Smooth muscle cell (in vitro differentiated cells): ENCODE measurements at regions not wholly inside any gene's neighbourhood (a gene's known extent, or its start where the extent isn't known, plus 50 kb on each side); places are given as distances from the start of the nearest gene placed in this dataset.
"Not testable (repeated sequence)": the region's sequence is repeated elsewhere in the genome, so short reads cannot be mapped to it uniquely, and the experiment has no call there.

Experiments used
- DNase-seq: peaks from one replicate; lab custom pipeline; 2025; ENCODE audit not compliant: unreplicated experiment; lab: John Stamatoyannopoulos, UW
- H2AFZ ChIP-seq: fragments of 200-600 bp; sonication (generic); 2 replicates; pipeline ENCODE4 v1.6.0; 2016; ENCODE audit warnings: antibody characterized with exemption, low read depth, mild to moderate bottlenecking
- H3F3A ChIP-seq: fragments of 200-600 bp; sonication (generic); 2 replicates; pipeline ENCODE4 v1.6.0; 2017; ENCODE audit warnings: antibody characterized with exemption, low read depth
- H3K27ac ChIP-seq: fragments of 200-600 bp; sonication (generic); 2 replicates; pipeline ENCODE4 v1.5.1; 2016; ENCODE audit warnings: low read depth, mild to moderate bottlenecking
- H3K27me3 ChIP-seq: fragments of 200-600 bp; sonication (generic); 2 replicates; pipeline ENCODE4 v1.6.1; 2016; ENCODE audit warnings: low read depth, mild to moderate bottlenecking
- H3K36me3 ChIP-seq: fragments of 200-600 bp; sonication (generic); 2 replicates; pipeline ENCODE4 v1.5.1; 2016; ENCODE audit warnings: low read depth
- H3K4me1 ChIP-seq: fragments of 200-600 bp; sonication (generic); 2 replicates; pipeline ENCODE4 v1.5.1; 2016; ENCODE audit warnings: low read depth
- H3K4me2 ChIP-seq: fragments of 200-600 bp; sonication (generic); 2 replicates; pipeline ENCODE4 v1.6.0; 2016; ENCODE audit warnings: mild to moderate bottlenecking
- H3K4me3 ChIP-seq: fragments of 200-600 bp; sonication (generic); 2 replicates; pipeline ENCODE4 v1.5.1; 2016; ENCODE audit warnings: mild to moderate bottlenecking
- H3K79me2 ChIP-seq: fragments of 200-600 bp; sonication (generic); 2 replicates; pipeline ENCODE4 v1.6.0; 2016; ENCODE audit warnings: low read depth, mild to moderate bottlenecking
- H3K9ac ChIP-seq: fragments of 200-600 bp; sonication (generic); 2 replicates; pipeline ENCODE4 v1.6.0; 2016; ENCODE audit warnings: low read depth
- H3K9me3 ChIP-seq: fragments of 200-600 bp; sonication (generic); replicated peaks from 2 replicates; pipeline ENCODE4 v1.5.1; 2016; ENCODE audit warnings: low read depth
- H4K20me1 ChIP-seq: fragments of 200-600 bp; sonication (generic); 2 replicates; pipeline ENCODE4 v1.6.0; 2016; ENCODE audit warnings: low read depth
- WGBS: methylation state at CpG from one replicate; pipeline ENCODE4 v1.1.7; 2016; ENCODE audit warnings: low lambda C conversion rate; 5-methylcytosine and 5-hydroxymethylcytosine counted together

DNA sequence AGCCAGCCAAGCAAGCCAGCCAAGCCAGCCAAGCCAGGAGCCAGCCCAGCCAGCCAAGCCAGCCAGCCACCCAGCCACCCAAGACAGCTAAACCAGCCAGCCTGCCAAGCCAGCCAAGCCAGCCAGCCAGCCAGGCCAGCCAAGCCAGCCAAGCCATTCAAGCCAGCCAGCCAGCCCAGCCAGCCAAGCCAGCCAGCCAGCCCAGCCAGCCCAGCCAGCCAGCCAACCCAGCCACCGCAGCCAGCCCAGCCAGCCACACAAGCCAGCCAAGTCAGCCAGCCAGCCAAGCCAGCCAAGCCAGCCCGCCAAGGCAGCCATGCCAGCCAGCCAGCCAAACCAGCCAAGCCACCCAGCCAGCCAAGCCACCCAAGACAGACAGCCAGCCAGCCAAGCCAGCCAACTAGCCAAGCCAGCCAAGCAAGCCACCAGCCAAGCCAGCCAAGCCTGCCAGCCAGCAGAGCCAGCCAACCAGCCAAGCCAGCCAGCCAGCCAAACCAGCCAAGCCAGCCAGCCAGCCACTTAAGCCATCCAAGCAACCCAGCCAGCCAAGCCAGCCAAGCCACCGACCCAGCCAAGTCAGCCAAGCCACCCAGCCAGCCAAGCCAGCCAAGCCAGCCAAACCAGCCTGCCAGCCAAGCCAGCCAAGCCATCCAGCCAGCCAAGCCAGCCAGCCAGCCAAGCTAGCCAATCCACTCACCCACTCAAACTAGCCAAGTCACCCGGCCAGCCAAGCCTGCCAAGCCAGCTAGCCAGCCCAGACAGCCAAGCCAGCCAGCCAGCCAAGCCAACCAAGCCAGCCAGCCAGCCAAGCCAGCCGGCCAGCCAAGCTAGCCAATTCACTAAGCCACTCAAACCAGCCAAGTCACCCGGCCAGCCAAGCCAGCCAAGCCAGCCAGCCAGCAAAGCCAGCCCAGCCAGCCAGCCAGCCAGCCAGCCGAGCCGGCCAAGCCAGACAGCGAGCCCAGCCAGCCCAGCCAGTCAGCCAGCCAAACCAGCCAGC lies 328.8 kb upstream of the PLGLB2 start:
- H3K9ac ChIP-seq, H3K4me1 ChIP-seq, DNase-seq, H3K36me3 ChIP-seq, H3K79me2 ChIP-seq, H4K20me1 ChIP-seq, H3F3A ChIP-seq, H3K27me3 ChIP-seq, H3K4me3 ChIP-seq, H3K4me2 ChIP-seq, H3K27ac ChIP-seq, H3K9me3 ChIP-seq, H2AFZ ChIP-seq: not testable (repeated sequence)
- 85% methylated on average over 5 of the region's 9 CpGs for WGBS

- not testable (repeated sequence) for H3K4me2 ChIP-seq, H3K4me3 ChIP-seq, H3K4me1 ChIP-seq, H3K79me2 ChIP-seq, H3K27ac ChIP-seq, H3K36me3 ChIP-seq, H2AFZ ChIP-seq, H3K27me3 ChIP-seq, DNase-seq, H3K9me3 ChIP-seq, H3F3A ChIP-seq, H3K9ac ChIP-seq, H4K20me1 ChIP-seq
- 80% methylated on average over 3 of the region's 5 CpGs for WGBS
Observed at GRCh38 chr2:87419980-87420379, 327.9 kb upstream of the PLGLB2 start.

- 97% methylated on average over 4 of the region's 4 CpGs for WGBS
- not testable (repeated sequence) for H4K20me1 ChIP-seq, DNase-seq
Observed at GRCh38 chr2:87420954-87421353, 326.9 kb upstream of the PLGLB2 start.

DNA sequence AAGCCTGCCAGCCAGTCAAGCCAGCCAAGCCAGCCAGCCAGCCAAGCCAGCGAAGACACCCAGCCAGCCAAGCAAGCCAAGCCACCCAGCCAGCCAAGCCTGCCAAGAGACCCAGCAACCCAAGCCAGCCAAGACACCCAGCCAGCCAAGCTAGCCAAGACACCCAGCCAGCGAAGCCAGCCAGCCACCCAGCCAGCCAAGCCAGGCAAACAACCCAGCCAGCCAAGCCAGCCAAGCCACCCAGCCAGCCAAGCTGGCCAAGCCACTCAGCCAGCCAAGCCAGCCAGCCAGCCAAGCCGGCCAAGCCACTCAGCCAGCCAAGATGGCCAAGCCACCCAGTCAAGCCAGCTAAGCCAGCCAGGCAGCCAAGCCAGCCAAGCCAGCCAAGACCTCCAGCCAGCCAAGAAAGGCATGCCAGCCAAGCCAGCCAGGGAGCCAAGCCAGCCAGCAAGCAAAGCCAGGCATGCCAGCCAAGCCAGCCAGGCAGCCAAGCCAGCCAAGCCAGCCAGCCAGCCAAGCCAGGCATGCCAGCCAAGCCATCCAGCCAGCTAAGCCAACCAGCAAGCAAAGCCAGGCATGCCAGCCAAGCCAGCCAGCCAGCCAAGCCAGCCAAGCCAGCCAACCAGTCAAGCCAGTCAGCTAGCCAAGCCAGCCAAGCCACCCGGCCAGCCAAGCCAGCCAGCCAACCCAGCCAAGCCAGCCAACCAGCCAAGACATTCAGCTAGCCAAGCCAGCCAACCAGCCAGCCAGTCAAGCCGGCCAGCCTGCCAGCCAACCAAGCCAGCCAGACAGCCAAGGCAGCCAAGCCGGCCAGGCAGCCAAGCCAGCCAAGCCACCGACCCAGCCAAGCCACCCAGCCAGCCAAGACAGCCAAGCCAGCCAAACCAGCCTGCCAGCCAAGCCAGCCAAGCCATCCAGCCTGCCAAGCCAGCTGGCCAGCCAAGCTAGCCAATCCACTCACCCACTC lies 323.8 kb upstream of the PLGLB2 start:
- H3K4me3 ChIP-seq, H3F3A ChIP-seq, H4K20me1 ChIP-seq, H3K79me2 ChIP-seq, H3K36me3 ChIP-seq, H3K4me1 ChIP-seq, H3K4me2 ChIP-seq, H3K27ac ChIP-seq, H3K9me3 ChIP-seq, H3K9ac ChIP-seq, H3K27me3 ChIP-seq, DNase-seq, H2AFZ ChIP-seq: not testable (repeated sequence)
- WGBS, result 79% methylated on average over 4 of the region's 7 CpGs

More at GRCh38 chr2:87420954-87421353, 326.9 kb upstream of the PLGLB2 start:
- H3K4me1 ChIP-seq, H3K9me3 ChIP-seq, H3K4me2 ChIP-seq, H2AFZ ChIP-seq, H3K9ac ChIP-seq, H3K27me3 ChIP-seq, H3F3A ChIP-seq, H3K79me2 ChIP-seq, H3K27ac ChIP-seq, H3K36me3 ChIP-seq, H3K4me3 ChIP-seq: not testable (repeated sequence)

DNA sequence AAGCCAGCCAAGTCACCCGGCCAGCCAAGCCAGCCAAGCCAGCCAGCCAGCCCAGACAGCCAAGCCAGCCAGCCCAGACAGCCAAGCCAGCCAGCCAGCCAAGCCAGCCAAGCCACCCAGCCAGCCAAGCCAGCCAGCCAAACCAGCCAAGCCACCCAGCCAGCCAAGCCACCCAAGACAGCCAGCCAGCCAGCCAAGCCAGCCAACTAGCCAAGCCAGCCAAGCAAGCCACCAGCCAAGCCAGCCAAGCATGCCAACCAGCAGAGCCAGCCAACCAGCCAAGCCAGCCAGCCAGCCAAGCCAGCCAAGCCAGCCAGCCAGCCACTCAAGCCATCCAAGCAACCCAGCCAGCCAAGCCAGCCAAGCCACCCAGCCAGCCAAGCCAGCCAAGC lies 323.1 kb upstream of the PLGLB2 start:
- H3K9ac ChIP-seq, H3K4me1 ChIP-seq, H3K27ac ChIP-seq, H3K79me2 ChIP-seq, H3K4me2 ChIP-seq, H2AFZ ChIP-seq, H3K36me3 ChIP-seq, H3K27me3 ChIP-seq, DNase-seq, H3K4me3 ChIP-seq, H3F3A ChIP-seq, H4K20me1 ChIP-seq, H3K9me3 ChIP-seq: not testable (repeated sequence)
- 100% methylated on average over 1 of the region's 1 CpG for WGBS

GRCh38 chr2:87425191-87425590 lies 322.7 kb upstream of the PLGLB2 start:
- H4K20me1 ChIP-seq, DNase-seq, H3K4me2 ChIP-seq, H3K79me2 ChIP-seq, H3K36me3 ChIP-seq, H3K4me1 ChIP-seq, H3K27ac ChIP-seq, H3F3A ChIP-seq, H3K27me3 ChIP-seq, H3K9ac ChIP-seq, H3K4me3 ChIP-seq, H3K9me3 ChIP-seq, H2AFZ ChIP-seq: not testable (repeated sequence)
- WGBS, result 84% methylated on average over 3 of the region's 3 CpGs

GRCh38 chr2:87425717-87426116 lies 322.2 kb upstream of the PLGLB2 start:
- H3K9ac ChIP-seq, H3F3A ChIP-seq, H3K79me2 ChIP-seq, H2AFZ ChIP-seq, DNase-seq, H3K27ac ChIP-seq, H3K4me3 ChIP-seq, H3K9me3 ChIP-seq, H3K36me3 ChIP-seq, H3K4me2 ChIP-seq, H3K4me1 ChIP-seq, H4K20me1 ChIP-seq, H3K27me3 ChIP-seq: not testable (repeated sequence)
- WGBS, result 94% methylated on average over 2 of the region's 3 CpGs

DNA sequence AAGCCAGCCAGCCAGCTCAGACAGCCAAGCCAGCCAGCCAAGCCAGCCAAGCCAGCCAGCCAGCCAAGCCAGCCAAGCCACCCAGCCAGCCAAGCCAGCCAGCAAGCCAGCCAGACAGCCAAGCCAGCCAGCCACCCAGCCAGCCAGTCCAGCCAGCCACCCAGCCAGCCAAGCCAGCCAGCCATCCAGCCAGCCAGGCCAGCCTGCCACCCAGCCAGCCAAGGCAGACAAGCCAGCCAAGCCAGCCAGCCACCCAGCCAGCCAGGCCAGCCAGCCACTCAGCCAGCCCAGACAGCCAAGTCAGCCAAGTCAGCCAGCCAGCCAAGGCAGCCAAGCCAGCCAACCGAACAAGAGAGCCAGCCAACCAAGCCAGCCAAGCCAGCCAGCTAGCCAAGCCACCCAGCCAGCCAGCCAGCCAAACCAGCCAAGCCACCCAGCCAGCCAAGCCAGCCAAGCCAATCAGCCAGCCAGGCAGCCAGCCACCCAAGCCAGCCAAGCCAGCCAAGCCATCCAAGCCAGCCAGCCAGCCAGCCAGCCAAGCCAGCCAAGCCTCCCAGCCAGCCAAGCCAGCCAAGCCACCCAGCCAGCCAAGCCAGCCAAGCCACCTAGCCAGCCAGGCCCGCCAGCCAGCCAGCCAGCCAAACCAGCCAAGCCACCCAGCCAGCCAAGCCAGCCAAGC lies 319.3 kb upstream of the PLGLB2 start:
- H3K4me2 ChIP-seq, H4K20me1 ChIP-seq, H3K36me3 ChIP-seq, H3K27me3 ChIP-seq, H3K79me2 ChIP-seq, H3K4me3 ChIP-seq, H3F3A ChIP-seq, H3K4me1 ChIP-seq, H2AFZ ChIP-seq, H3K27ac ChIP-seq, H3K9me3 ChIP-seq, DNase-seq, H3K9ac ChIP-seq: not testable (repeated sequence)
- 90% methylated on average over 2 of the region's 2 CpGs for WGBS
